ENCODE measurements at regions not wholly inside any gene's neighbourhood (a gene's known extent, or its start where the extent isn't known, plus 50 kb on each side); places are given as distances from the start of the nearest gene placed in this dataset.

- no peak overlapping the region for H3K4me2 ChIP-seq (ENCODE audit: low read length)
- no peak overlapping the region for H3K27ac ChIP-seq (ENCODE audit: low read length)
- no peak overlapping the region for H3K9ac ChIP-seq (ENCODE audit: low read length)
- no peaks in the 10 kb centered on the region for H3K36me3 ChIP-seq (replicated peaks; ENCODE audit: low read depth, low read length)
- no peaks in the 10 kb centered on the region for H3K79me2 ChIP-seq (ENCODE audit: low read length)
- TF ChIP-seq CTCF (IDR thresholded peaks at IDR 0.05; ENCODE audit: low read depth, low read length) (no peak), EZH2phosphoT487 (IDR thresholded peaks at IDR 0.05; ENCODE audit: low read depth) (no peak)
- H3K9me3 ChIP-seq (ENCODE audit: insufficient read depth, low read length), result no peaks in the 10 kb centered on the region
- H2AFZ ChIP-seq (ENCODE audit: low read depth, low read length), result no peak overlapping the region
- no peak overlapping the region for H3K4me3 ChIP-seq (ENCODE audit: low read length)
- H4K20me1 ChIP-seq (ENCODE audit: insufficient read depth, low read length), result no peaks in the 10 kb centered on the region
- H3K4me1 ChIP-seq (ENCODE audit: low read length), result no peaks in the 10 kb centered on the region
- H3K27me3 ChIP-seq (ENCODE audit: low read depth, low read length), result 0 out of 2 replicates have a peak, but pooled peaks cover 7% of the 10 kb centered on the region
Observed at GRCh38 chr16:85200471-85201278, 88.4 kb upstream of the CIBAR2 start.

- Histone ChIP-seq H3K79me2 (ENCODE audit: low read length) (no peaks in the 10 kb centered on the region), H3K4me2 (ENCODE audit: low read length) (no peak overlapping the region), H3K27ac (ENCODE audit: low read length) (no peak overlapping the region), H3K9ac (ENCODE audit: low read length) (no peak overlapping the region), H3K36me3 (replicated peaks; ENCODE audit: low read depth, low read length) (no peaks in the 10 kb centered on the region), H4K20me1 (ENCODE audit: insufficient read depth, low read length) (no peaks in the 10 kb centered on the region), H3K4me1 (ENCODE audit: low read length) (no peaks in the 10 kb centered on the region), H2AFZ (ENCODE audit: low read depth, low read length) (no peak overlapping the region), H3K27me3 (ENCODE audit: low read depth, low read length) (no peaks in the 10 kb centered on the region), H3K4me3 (ENCODE audit: low read length) (no peak overlapping the region), H3K9me3 (ENCODE audit: insufficient read depth, low read length) (no peaks in the 10 kb centered on the region)
- no peak for TF ChIP-seq CTCF (IDR thresholded peaks at IDR 0.05; ENCODE audit: low read depth, low read length)
- no peak for TF ChIP-seq EZH2phosphoT487 (IDR thresholded peaks at IDR 0.05; ENCODE audit: low read depth)
Observed at GRCh38 chr16:85201574-85201973, 89.3 kb upstream of the CIBAR2 start.

- Histone ChIP-seq H3K4me2 (ENCODE audit: low read length) (no peak overlapping the region), H2AFZ (ENCODE audit: low read depth, low read length) (no peak overlapping the region), H3K36me3 (replicated peaks; ENCODE audit: low read depth, low read length) (no peaks in the 10 kb centered on the region), H3K4me1 (ENCODE audit: low read length) (no peaks in the 10 kb centered on the region), H4K20me1 (ENCODE audit: insufficient read depth, low read length) (no peaks in the 10 kb centered on the region), H3K9me3 (ENCODE audit: insufficient read depth, low read length) (no peaks in the 10 kb centered on the region), H3K9ac (ENCODE audit: low read length) (no peak overlapping the region), H3K27ac (ENCODE audit: low read length) (no peak overlapping the region), H3K27me3 (ENCODE audit: low read depth, low read length) (no peaks in the 10 kb centered on the region), H3K4me3 (ENCODE audit: low read length) (no peak overlapping the region), H3K79me2 (ENCODE audit: low read length) (no peaks in the 10 kb centered on the region)
- no peak for TF ChIP-seq CTCF (IDR thresholded peaks at IDR 0.05; ENCODE audit: low read depth, low read length)
- no peak for TF ChIP-seq EZH2phosphoT487 (IDR thresholded peaks at IDR 0.05; ENCODE audit: low read depth)
Observed at GRCh38 chr16:85202051-85202601, 89.9 kb upstream of the CIBAR2 start.

GRCh38 chr16:85202631-85203461 is 90.6 kb upstream of the CIBAR2 start:
- Histone ChIP-seq H3K4me2 (ENCODE audit: low read length) (no peak overlapping the region), H2AFZ (ENCODE audit: low read depth, low read length) (no peak overlapping the region)
- TF ChIP-seq CTCF (IDR thresholded peaks at IDR 0.05; ENCODE audit: low read depth, low read length), result no peak
- no peak for TF ChIP-seq EZH2phosphoT487 (IDR thresholded peaks at IDR 0.05; ENCODE audit: low read depth)

More at GRCh38 chr16:85202631-85203461, 90.6 kb upstream of the CIBAR2 start:
- H3K36me3 ChIP-seq (replicated peaks; ENCODE audit: low read depth, low read length), result no peaks in the 10 kb centered on the region
- no peaks in the 10 kb centered on the region for H3K4me1 ChIP-seq (ENCODE audit: low read length)
- no peaks in the 10 kb centered on the region for H4K20me1 ChIP-seq (ENCODE audit: insufficient read depth, low read length)
- no peak overlapping the region for H3K27ac ChIP-seq (ENCODE audit: low read length)
- H3K79me2 ChIP-seq (ENCODE audit: low read length), result no peaks in the 10 kb centered on the region
- H3K27me3 ChIP-seq (ENCODE audit: low read depth, low read length), result no peaks in the 10 kb centered on the region
- H3K9ac ChIP-seq (ENCODE audit: low read length), result no peak overlapping the region
- no peak overlapping the region for H3K4me3 ChIP-seq (ENCODE audit: low read length)
- no peaks in the 10 kb centered on the region for H3K9me3 ChIP-seq (ENCODE audit: insufficient read depth, low read length)
